VCaP (cell line): ENCODE measurements at regions not wholly inside any gene's neighbourhood (a gene's known extent, or its start where the extent isn't known, plus 50 kb on each side); places are given as distances from the start of the nearest gene placed in this dataset.

Experiments used
- H3K27ac ChIP-seq: fragments of 450-650 bp; 2 replicates; pipeline ENCODE4 v1.5.1; 2017
- CTCF ChIP-seq: fragments of 450-650 bp; conservative IDR thresholded peaks from 2 replicates; pipeline ENCODE4 v1.5.1; 2017; ENCODE audit warnings: mild to moderate bottlenecking, moderate library complexity

DNA sequence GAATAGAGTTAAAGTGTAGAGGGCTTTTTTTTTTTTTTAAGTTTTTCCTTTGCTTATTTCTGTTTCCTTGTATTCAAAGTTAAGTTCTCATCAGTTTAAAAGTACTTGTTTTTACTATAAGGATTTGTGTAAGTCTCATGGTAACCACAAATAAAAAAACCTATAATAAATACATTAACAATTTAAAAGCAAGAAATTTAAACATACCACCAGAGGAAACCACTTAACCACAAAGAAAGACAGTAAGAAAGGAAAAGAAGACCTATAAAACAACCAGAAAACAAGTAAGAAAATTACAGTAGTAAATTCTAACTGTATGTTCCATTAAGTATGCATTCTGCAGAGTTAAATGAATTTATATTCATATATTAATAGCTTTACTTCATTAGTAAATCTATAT, 999.1 kb upstream of the ATXN8OS start:
- TF ChIP-seq CTCF: no peak
- no peak overlapping the region for H3K27ac ChIP-seq

- H3K27ac ChIP-seq: no peak overlapping the region
- no peak for TF ChIP-seq CTCF
Observed at GRCh38 chr13:69107436-69107835, 1000.2 kb upstream of the ATXN8OS start.

GRCh38 chr13:69101841-69102240, 1005.8 kb upstream of the ATXN8OS start:
- no peak for TF ChIP-seq CTCF

GRCh38 chr13:69094485-69094884, 1013.1 kb upstream of the ATXN8OS start:
- no peak for TF ChIP-seq CTCF
- H3K27ac ChIP-seq: no peak overlapping the region

More at GRCh38 chr13:69101841-69102240, 1005.8 kb upstream of the ATXN8OS start:
- no peak overlapping the region for H3K27ac ChIP-seq

- TF ChIP-seq CTCF: no peak
- H3K27ac ChIP-seq: no peak overlapping the region
Observed at GRCh38 chr13:69092615-69093322, 1014.9 kb upstream of the ATXN8OS start.

DNA sequence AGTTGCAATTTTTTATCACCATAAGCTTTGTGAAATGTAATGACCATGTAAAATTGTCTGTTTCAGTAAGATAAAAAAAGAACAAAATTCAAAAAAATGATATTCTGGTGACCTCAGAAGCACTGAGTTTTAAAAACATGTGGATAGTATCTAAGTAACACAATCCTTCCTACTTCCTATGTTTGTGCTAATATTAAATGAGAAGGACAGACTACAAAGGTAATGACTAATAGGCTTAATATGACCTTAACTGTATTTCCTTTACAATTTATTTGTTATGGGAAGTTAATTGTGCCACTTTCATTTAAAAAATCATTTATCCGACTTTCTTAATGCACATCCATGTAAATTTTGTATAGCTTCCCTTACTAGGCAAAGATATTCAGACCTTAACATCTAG, 1030.4 kb upstream of the ATXN8OS start:
- no peak for TF ChIP-seq CTCF

DNA sequence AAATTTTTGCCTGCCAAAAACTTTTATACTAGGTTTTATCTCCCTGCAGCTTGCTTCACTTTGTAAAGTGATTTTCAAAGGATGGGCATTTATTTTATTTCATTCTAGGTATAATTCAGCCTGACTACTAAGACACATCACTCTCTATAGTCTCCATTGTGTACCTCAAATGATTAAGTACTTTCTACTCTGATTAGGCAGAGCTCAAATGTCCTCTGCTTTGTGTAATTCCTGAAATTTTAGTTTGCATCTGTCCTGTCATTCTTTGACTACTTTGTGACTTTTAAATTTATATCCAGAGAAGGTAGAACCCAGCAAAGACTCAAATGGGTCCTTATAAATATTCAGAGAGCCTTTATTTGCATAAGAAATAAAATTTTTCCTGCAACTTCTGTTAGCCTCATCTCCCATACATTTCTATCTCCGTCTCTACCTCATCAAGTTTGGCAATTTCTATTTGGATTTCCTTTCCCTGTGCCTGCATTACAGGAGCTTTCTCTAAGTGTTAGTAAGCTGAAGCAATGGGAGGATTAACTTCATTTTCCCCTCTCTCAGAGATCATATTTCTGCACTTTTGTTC, 1038.0 kb upstream of the ATXN8OS start:
- no peak overlapping the region for H3K27ac ChIP-seq
- no peak for TF ChIP-seq CTCF

More for the DNA sequence above, 1030.4 kb upstream of the ATXN8OS start:
- no peak overlapping the region for H3K27ac ChIP-seq
